OCI-LY3 (cell line): ENCODE measurements at regions not wholly inside any gene's neighbourhood (a gene's known extent, or its start where the extent isn't known, plus 50 kb on each side); places are given as distances from the start of the nearest gene placed in this dataset.
A peak's percentile ranks its signal among the peaks of the same experiment; 100 is the strongest.
"Not testable (repeated sequence)": the region's sequence is repeated elsewhere in the genome, so short reads cannot be mapped to it uniquely, and the experiment has no call there.

Experiments
- H2AFZ ChIP-seq: fragments of 200-600, 300-600 bp; shearing (Covaris generic); 2 replicates; pipeline ENCODE4 v1.6.0; 2014; ENCODE audit warnings: antibody characterized with exemption, low read depth, low read length
- H3K27ac ChIP-seq: fragments of 200-600, 300-600 bp; sonication (generic); 2 replicates; pipeline ENCODE4 v1.5.1; 2014; ENCODE audit warnings: mild to moderate bottlenecking, low read length, moderate library complexity, mixed read lengths
- H3K27me3 ChIP-seq: fragments of 200-600, 300-600 bp; sonication (generic); 2 replicates; pipeline ENCODE4 v1.6.1; 2014; ENCODE audit warnings: low read depth, low read length, mixed read lengths
- H3K36me3 ChIP-seq: fragments of 200-600, 300-600 bp; sonication (generic); replicated peaks from 2 replicates; pipeline ENCODE3; 2014; ENCODE audit warnings: low read depth, low read length, mixed read lengths
- H3K4me1 ChIP-seq: fragments of 300-600, 200-600 bp; sonication (generic); 2 replicates; pipeline ENCODE4 v1.6.1; 2014; ENCODE audit warnings: low read length, mixed read lengths
- H3K4me2 ChIP-seq: fragments of 200-600, 300-600 bp; sonication (generic); 2 replicates; pipeline ENCODE4 v1.6.1; 2014; ENCODE audit warnings: low read length, mixed read lengths
- H3K4me3 ChIP-seq: fragments of 300-600, 200-600 bp; sonication (generic); 2 replicates; pipeline ENCODE4 v1.5.1; 2014; ENCODE audit warnings: antibody characterized with exemption, mild to moderate bottlenecking, low read length, moderate library complexity
- H3K79me2 ChIP-seq: fragments of 300-600, 200-600 bp; shearing (Covaris generic); 2 replicates; pipeline ENCODE4 v1.6.1; 2014; ENCODE audit warnings: mild to moderate bottlenecking, low read length, mixed read lengths
- H3K9ac ChIP-seq: fragments of 300-600, 200-600 bp; shearing (Covaris generic); 2 replicates; pipeline ENCODE4 v1.6.0; 2014; ENCODE audit warnings: mild to moderate bottlenecking, low read length, moderate library complexity
- H3K9me3 ChIP-seq: fragments of 200-600, 300-600 bp; shearing (Covaris generic); 2 replicates; pipeline ENCODE4 v1.6.1; 2014; ENCODE audit warnings: low read length, mixed read lengths; ENCODE audit not compliant: insufficient read depth
- H4K20me1 ChIP-seq: fragments of 200-600, 300-600 bp; sonication (generic); 2 replicates; pipeline ENCODE4 v1.6.1; 2016; ENCODE audit warnings: low read length, mixed read lengths; ENCODE audit not compliant: insufficient read depth
- CTCF ChIP-seq: fragments of 200-600, 300-600 bp; sonication (generic); IDR thresholded peaks from 2 replicates; pipeline ENCODE4 v1.5.1; 2014; ENCODE audit warnings: antibody characterized with exemption, low read length, low read depth
- EZH2phosphoT487 ChIP-seq: fragments of 200-600 bp; shearing (Covaris generic); IDR thresholded peaks from 2 replicates; pipeline ENCODE4 v1.6.1; 2018; ENCODE audit warnings: antibody characterized with exemption, mixed run types, low read depth

GRCh38 chr12:31890295-31891285 lies 68.6 kb upstream of the RESF1 start:
- TF ChIP-seq CTCF (no peak), EZH2phosphoT487 (no peak)
- no peak overlapping the region for H3K9ac ChIP-seq
- H3K27me3 ChIP-seq, result no peaks in the 10 kb centered on the region
- H4K20me1 ChIP-seq, result no peaks in the 10 kb centered on the region
- H3K4me3 ChIP-seq, result no peak overlapping the region
- H2AFZ ChIP-seq, result peak overlapping the region; percentile 16; the same call in 1 of the 2 replicates
- H3K9me3 ChIP-seq, result peaks cover 41% of the 10 kb centered on the region
- H3K36me3 ChIP-seq, result peaks cover 33% of the 10 kb centered on the region
- H3K4me2 ChIP-seq, result no peak overlapping the region
- H3K27ac ChIP-seq, result no peak overlapping the region
- no peaks in the 10 kb centered on the region for H3K79me2 ChIP-seq
- H3K4me1 ChIP-seq, result peaks cover 6% of the 10 kb centered on the region

- Histone ChIP-seq H3K36me3 (peaks cover 28% of the 10 kb centered on the region), H4K20me1 (no peaks in the 10 kb centered on the region), H3K9me3 (peaks cover 32% of the 10 kb centered on the region), H3K4me2 (no peak overlapping the region), H3K27ac (peak overlapping the region; percentile 36; the same call in 1 of the 2 replicates), H2AFZ (no peak overlapping the region), H3K79me2 (no peaks in the 10 kb centered on the region), H3K4me1 (no peaks in the 10 kb centered on the region; the same call in 1 of the 2 replicates), H3K9ac (no peak overlapping the region), H3K27me3 (no peaks in the 10 kb centered on the region), H3K4me3 (no peak overlapping the region)
- TF ChIP-seq EZH2phosphoT487 (no peak), CTCF (no peak)
Observed at GRCh38 chr12:31887109-31887811, 72.0 kb upstream of the RESF1 start.

- not testable (repeated sequence) for H3K27me3 ChIP-seq, H3K4me1 ChIP-seq, H2AFZ ChIP-seq, H3K27ac ChIP-seq, H3K9ac ChIP-seq, H3K79me2 ChIP-seq, H4K20me1 ChIP-seq, H3K4me3 ChIP-seq, H3K4me2 ChIP-seq
- H3K9me3 ChIP-seq, result peaks cover 22% of the 10 kb centered on the region
- H3K36me3 ChIP-seq, result peaks cover 15% of the 10 kb centered on the region
Observed at GRCh38 chr12:31882682-31883081, 76.5 kb upstream of the RESF1 start.

GRCh38 chr12:31880340-31880739 lies 78.9 kb upstream of the RESF1 start:
- Histone ChIP-seq H3K27ac (no peak overlapping the region), H3K4me2 (no peak overlapping the region)

More at GRCh38 chr12:31880340-31880739, 78.9 kb upstream of the RESF1 start:
- Histone ChIP-seq H3K79me2 (no peaks in the 10 kb centered on the region), H3K9ac (no peak overlapping the region), H3K9me3 (0 out of 2 replicates have a peak, but pooled peaks cover 5% of the 10 kb centered on the region), H4K20me1 (no peaks in the 10 kb centered on the region), H3K36me3 (no peaks in the 10 kb centered on the region), H3K4me3 (no peak overlapping the region), H3K4me1 (peaks cover 5% of the 10 kb centered on the region), H2AFZ (no peak overlapping the region), H3K27me3 (no peaks in the 10 kb centered on the region)
- no peak for TF ChIP-seq EZH2phosphoT487
- no peak for TF ChIP-seq CTCF
